GM12875 (cell line): ENCODE measurements at regions not wholly inside any gene's neighbourhood (a gene's known extent, or its start where the extent isn't known, plus 50 kb on each side); places are given as distances from the start of the nearest gene placed in this dataset.

Experiments used
- H3K4me3 ChIP-seq: one replicate; pipeline ENCODE4 v1.5.1; 2011; ENCODE audit warnings: low read depth, low read length, control low read depth
- CTCF ChIP-seq: IDR thresholded peaks from 2 replicates; pipeline ENCODE4 v1.5.1; 2011; ENCODE audit warnings: low read depth, mild to moderate bottlenecking, control low read depth, inconsistent platforms, low read length, moderate library complexity, borderline replicate concordance; ENCODE audit not compliant: insufficient read depth

GRCh38 chr10:93220296-93221170 lies 146.8 kb downstream of the CYP26A1 start:
- TF ChIP-seq CTCF = no peak
- no peak overlapping the region for H3K4me3 ChIP-seq

GRCh38 chr10:93221171-93221496 lies 147.4 kb downstream of the CYP26A1 start:
- TF ChIP-seq CTCF = no peak
- H3K4me3 ChIP-seq = no peak overlapping the region

- no peak for TF ChIP-seq CTCF
- no peak overlapping the region for H3K4me3 ChIP-seq
Observed at GRCh38 chr10:93221521-93221920, 147.8 kb downstream of the CYP26A1 start.

- TF ChIP-seq CTCF = no peak
Observed at GRCh38 chr10:93222211-93222754, 148.6 kb downstream of the CYP26A1 start.

GRCh38 chr10:93222876-93223275 lies 149.2 kb downstream of the CYP26A1 start:
- TF ChIP-seq CTCF = no peak
- H3K4me3 ChIP-seq = no peak overlapping the region

More at GRCh38 chr10:93222211-93222754, 148.6 kb downstream of the CYP26A1 start:
- no peak overlapping the region for H3K4me3 ChIP-seq

GRCh38 chr10:93223336-93223735 lies 149.6 kb downstream of the CYP26A1 start:
- no peak overlapping the region for H3K4me3 ChIP-seq
- TF ChIP-seq CTCF = no peak

GRCh38 chr10:93224005-93224779 lies 150.5 kb downstream of the CYP26A1 start:
- H3K4me3 ChIP-seq = no peak overlapping the region
- peak; percentile 8; the same call in 1 of the 2 replicates for TF ChIP-seq CTCF
